ENCODE measurements at regions not wholly inside any gene's neighbourhood (a gene's known extent, or its start where the extent isn't known, plus 50 kb on each side); places are given as distances from the start of the nearest gene placed in this dataset.

GRCh38 chr21:33168886-33169285 lies 60.9 kb upstream of the IFNAR2 start:
- no peak for TF ChIP-seq CTCF (IDR thresholded peaks at IDR 0.05; ENCODE audit: borderline replicate concordance, extremely low read depth, low read length, poor library complexity, severe bottlenecking)
- TF ChIP-seq EZH2 (IDR thresholded peaks at IDR 0.05; ENCODE audit: borderline replicate concordance, low read depth, low read length, severe bottlenecking) = no peak

All from DND-41 (cell line).